SK-N-SH (cell line): ENCODE measurements at regions not wholly inside any gene's neighbourhood (a gene's known extent, or its start where the extent isn't known, plus 50 kb on each side); places are given as distances from the start of the nearest gene placed in this dataset.

Experiments
- CTCF ChIA-PET: fragments of 300-600, 350-600 bp; formaldehyde crosslinking; extraction: SDS; loops from one replicate; lab custom pipeline; 2021; lab: Yijun Ruan, JAX
- POLR2A ChIA-PET: fragments of 350-600 bp; sonication (Branson Sonifier 250); formaldehyde crosslinking; extraction: SDS; loops from one replicate; lab custom pipeline; 2020; ENCODE audit warnings: antibody characterized with exemption, inconsistent platforms; lab: Yijun Ruan, JAX
- DNase-seq: peaks from one replicate; pipeline ENCODE4 v3.0.0; 2012
- H2AFZ ChIP-seq: fragments of 200-600 bp; sonication (generic); 2 replicates; pipeline ENCODE4 v1.8.1; 2016; ENCODE audit warnings: antibody characterized with exemption, mild to moderate bottlenecking, low read depth
- H3F3A ChIP-seq: fragments of 200-600 bp; sonication (generic); replicated peaks from 2 replicates; pipeline ENCODE3; 2016; ENCODE audit warnings: antibody characterized with exemption, mild to moderate bottlenecking; ENCODE audit not compliant: insufficient read depth
- H3K27ac ChIP-seq, 2 experiments: fragments of 200-500 bp in 1 of 2; fragments of 200-600 bp in 1 of 2; sonication (Bioruptor generic) in 1 of 2; sonication (generic), shearing (Covaris generic) in 1 of 2; 2 replicates each; pipeline versions ENCODE4 v1.5.1 to v1.6.1; 2014 to 2016; ENCODE audit warnings: low read depth in 2 of 2, inconsistent platforms in 1 of 2, low read length in 1 of 2, mild to moderate bottlenecking in 1 of 2, mixed read lengths in 1 of 2
- H3K27me3 ChIP-seq: fragments of 200-600 bp; sonication (generic), shearing (Covaris generic); 2 replicates; pipeline ENCODE4 v1.6.1; 2016; ENCODE audit warnings: mixed run types; ENCODE audit not compliant: insufficient read depth
- H3K36me3 ChIP-seq, 2 experiments: fragments of 200-500 bp in 1 of 2; fragments of 200-600 bp in 1 of 2; sonication (Bioruptor generic) in 1 of 2; sonication (generic) in 1 of 2; replicated peaks in 1 of 2; 2 replicates each; pipeline versions ENCODE3 to v1.5.1; 2014 to 2016; ENCODE audit warnings: low read length in 1 of 2, mild to moderate bottlenecking in 1 of 2; ENCODE audit not compliant: insufficient read depth in 2 of 2, control insufficient read depth in 1 of 2
- H3K4me1 ChIP-seq, 2 experiments: fragments of 200-500 bp in 1 of 2; fragments of 200-600 bp in 1 of 2; sonication (Bioruptor generic) in 1 of 2; sonication (generic), shearing (Covaris generic) in 1 of 2; 2 replicates each; pipeline versions ENCODE4 v1.5.1 to v1.6.1; 2014 to 2016; ENCODE audit warnings: low read depth in 1 of 2, low read length in 1 of 2, mixed run types in 1 of 2; ENCODE audit not compliant: insufficient read depth in 2 of 2, control insufficient read depth in 1 of 2
- H3K4me2 ChIP-seq: fragments of 200-600 bp; sonication (generic), shearing (Covaris generic); 2 replicates; pipeline ENCODE4 v1.6.1; 2017; ENCODE audit warnings: mixed run types
- H3K4me3 ChIP-seq, 2 experiments: fragments of 200-500 bp in 1 of 2; fragments of 200-600 bp in 1 of 2; sonication (Bioruptor generic) in 1 of 2; sonication (generic), shearing (Covaris generic) in 1 of 2; 2 replicates each; pipeline versions ENCODE4 v1.5.1 to v1.8.1; 2014 to 2016; ENCODE audit warnings: low read depth in 2 of 2, inconsistent platforms in 1 of 2, low read length in 1 of 2, mild to moderate bottlenecking in 1 of 2, mixed read lengths in 1 of 2, moderate library complexity in 1 of 2
- H3K79me2 ChIP-seq: fragments of 200-600 bp; sonication (generic); 2 replicates; pipeline ENCODE4 v1.8.1; 2017; ENCODE audit warnings: mild to moderate bottlenecking; ENCODE audit not compliant: insufficient read depth
- H3K9ac ChIP-seq: fragments of 200-600 bp; sonication (generic); 2 replicates; pipeline ENCODE4 v1.6.1; 2017; ENCODE audit warnings: mixed run types
- H3K9me2 ChIP-seq: fragments of 200-600 bp; sonication (generic); 2 replicates; pipeline ENCODE4 v1.6.1; 2017; ENCODE audit warnings: mixed run types
- H3K9me3 ChIP-seq: fragments of 200-600 bp; sonication (generic); 2 replicates; pipeline ENCODE4 v1.6.1; 2017; ENCODE audit warnings: mixed run types, mild to moderate bottlenecking, moderate library complexity
- H4K20me1 ChIP-seq: fragments of 200-600 bp; sonication (generic); 2 replicates; pipeline ENCODE4 v1.6.1; 2017; ENCODE audit warnings: mild to moderate bottlenecking, mixed run types; ENCODE audit not compliant: insufficient read depth
- EP300 ChIP-seq, 2 experiments: IDR thresholded peaks; 2 replicates each; pipeline versions ENCODE4 v1.4.0 to v1.6.1; 2012; ENCODE audit warnings: borderline replicate concordance in 1 of 2, low read depth in 1 of 2, low read length in 1 of 2
- GATA2 ChIP-seq: sonication (generic); formaldehyde crosslinking; IDR thresholded peaks from 2 replicates; pipeline ENCODE4 v1.5.0; 2020; ENCODE audit warnings: mild to moderate bottlenecking, missing genetic modification reagents
- JUND ChIP-seq: IDR thresholded peaks from 2 replicates; pipeline ENCODE4 v1.4.0; 2012
- MEF2A ChIP-seq: IDR thresholded peaks from 2 replicates; pipeline ENCODE4 v1.4.0; 2012; ENCODE audit warnings: low read depth, borderline replicate concordance
- NFIC ChIP-seq: IDR thresholded peaks from 2 replicates; pipeline ENCODE4 v1.4.0; 2012; ENCODE audit warnings: borderline replicate concordance
- NRF1 ChIP-seq: IDR thresholded peaks from 2 replicates; pipeline ENCODE4 v1.6.1; 2012; ENCODE audit warnings: low read depth, mild to moderate bottlenecking, low read length
- POLR2AphosphoS5 ChIP-seq: IDR thresholded peaks from 2 replicates; pipeline ENCODE4 v1.6.1; 2012; ENCODE audit warnings: low read depth, low read length
- RAD21 ChIP-seq: IDR thresholded peaks from 2 replicates; pipeline ENCODE4 v1.6.1; 2012; ENCODE audit warnings: mild to moderate bottlenecking, low read length
- RCOR1 ChIP-seq: fragments of 150-350 bp; IDR thresholded peaks from 2 replicates; pipeline ENCODE4 v1.6.1; 2017; ENCODE audit warnings: antibody characterized with exemption, low read length
- SIN3A ChIP-seq: IDR thresholded peaks from 2 replicates; pipeline ENCODE4 v1.6.1; 2012; ENCODE audit warnings: low read depth, mild to moderate bottlenecking, low read length, moderate library complexity, borderline replicate concordance
- SMC3 ChIP-seq: IDR thresholded peaks from 2 replicates; pipeline ENCODE4 v1.6.1; 2012; ENCODE audit warnings: low read depth, low read length, improper control_type of control experiment
- TAF1 ChIP-seq: IDR thresholded peaks from 2 replicates; pipeline ENCODE4 v1.6.1; 2012; ENCODE audit warnings: low read depth, mild to moderate bottlenecking, low read length, moderate library complexity, borderline replicate concordance
- TCF12 ChIP-seq: IDR thresholded peaks from 2 replicates; pipeline ENCODE4 v1.4.0; 2012
- YY1 ChIP-seq: IDR thresholded peaks from 2 replicates; pipeline ENCODE4 v1.4.0; 2012; ENCODE audit warnings: low read depth, mild to moderate bottlenecking
- WGBS: methylation state at CpG from one replicate; pipeline ENCODE4 v1.1.6; 2017; ENCODE audit warnings: low lambda C conversion rate; 5-methylcytosine and 5-hydroxymethylcytosine counted together
- TF ChIP-seq, protein P1 (sequence below): fragments of 150-350 bp; IDR thresholded peaks from 2 replicates; pipeline ENCODE4 v1.6.1; 2016; ENCODE audit warnings: mild to moderate bottlenecking, low read depth, low read length
- TF ChIP-seq, protein P2 (sequence below): IDR thresholded peaks from 2 replicates; pipeline ENCODE4 v1.4.0; 2012; ENCODE audit warnings: low read depth, borderline replicate concordance

DNA sequence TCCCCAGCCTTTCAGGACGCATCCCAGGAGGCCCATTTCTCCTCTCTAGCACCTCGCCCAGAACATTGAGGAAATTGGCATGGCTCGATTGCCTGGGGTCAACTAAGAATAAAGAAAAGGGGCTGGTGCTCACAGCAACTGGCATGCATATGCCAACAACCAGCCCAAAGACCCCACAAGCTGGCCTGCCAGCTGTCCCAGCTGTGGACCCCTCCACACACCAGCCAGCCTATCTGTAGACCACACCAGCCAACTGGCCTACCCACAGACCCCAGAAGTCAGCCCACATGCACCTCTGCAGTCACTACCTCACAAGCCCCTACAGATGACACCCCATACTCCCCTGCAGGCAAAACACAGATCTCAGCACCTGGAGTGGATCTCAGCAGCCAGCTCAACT, 123.8 kb upstream of the ID2 start:
- DNase-seq = no peak
- no peaks in the 10 kb centered on the region for H3K4me1 ChIP-seq
- TF ChIP-seq SIN3A (no peak), TAF1 (no peak), NRF1 (no peak), EP300 (IDR thresholded peaks at IDR 0.05; ENCODE audit: borderline replicate concordance in 1 of 2, low read depth in 1 of 2, low read length in 1 of 2) (no peak), GATA2 (CRISPR knock-in tag) (no peak), MEF2A (no peak), NFIC (no peak), SMC3 (no peak)
- TF ChIP-seq, protein P1, sequence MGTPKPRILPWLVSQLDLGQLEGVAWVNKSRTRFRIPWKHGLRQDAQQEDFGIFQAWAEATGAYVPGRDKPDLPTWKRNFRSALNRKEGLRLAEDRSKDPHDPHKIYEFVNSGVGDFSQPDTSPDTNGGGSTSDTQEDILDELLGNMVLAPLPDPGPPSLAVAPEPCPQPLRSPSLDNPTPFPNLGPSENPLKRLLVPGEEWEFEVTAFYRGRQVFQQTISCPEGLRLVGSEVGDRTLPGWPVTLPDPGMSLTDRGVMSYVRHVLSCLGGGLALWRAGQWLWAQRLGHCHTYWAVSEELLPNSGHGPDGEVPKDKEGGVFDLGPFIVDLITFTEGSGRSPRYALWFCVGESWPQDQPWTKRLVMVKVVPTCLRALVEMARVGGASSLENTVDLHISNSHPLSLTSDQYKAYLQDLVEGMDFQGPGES = no peak
- no peaks in the 10 kb centered on the region for H3K36me3 ChIP-seq
- H3K9me3 ChIP-seq = no peaks in the 10 kb centered on the region
- H2AFZ ChIP-seq = no peak overlapping the region
- no peaks in the 10 kb centered on the region for H3F3A ChIP-seq
- 0 out of 2 replicates have a peak, but pooled peaks cover 3% of the 10 kb centered on the region for H3K9me2 ChIP-seq
- no peaks in the 10 kb centered on the region for H4K20me1 ChIP-seq
- no peaks in the 10 kb centered on the region for H3K79me2 ChIP-seq
- H3K27me3 ChIP-seq = no peaks in the 10 kb centered on the region
- no peak overlapping the region for H3K9ac ChIP-seq
- H3K27ac ChIP-seq = no peak overlapping the region
- H3K4me2 ChIP-seq = no peak overlapping the region
- H3K4me3 ChIP-seq = no peak overlapping the region
- POLR2A ChIA-PET = interaction anchor here (0.6 kb wide), 1 partner anchor 124 kb away, joined by 3 read pairs; the partner anchor contains the start of gene ID2
- 62% methylated on average over 3 of the region's 3 CpGs for WGBS
- CTCF ChIA-PET = no interaction called here

DNA sequence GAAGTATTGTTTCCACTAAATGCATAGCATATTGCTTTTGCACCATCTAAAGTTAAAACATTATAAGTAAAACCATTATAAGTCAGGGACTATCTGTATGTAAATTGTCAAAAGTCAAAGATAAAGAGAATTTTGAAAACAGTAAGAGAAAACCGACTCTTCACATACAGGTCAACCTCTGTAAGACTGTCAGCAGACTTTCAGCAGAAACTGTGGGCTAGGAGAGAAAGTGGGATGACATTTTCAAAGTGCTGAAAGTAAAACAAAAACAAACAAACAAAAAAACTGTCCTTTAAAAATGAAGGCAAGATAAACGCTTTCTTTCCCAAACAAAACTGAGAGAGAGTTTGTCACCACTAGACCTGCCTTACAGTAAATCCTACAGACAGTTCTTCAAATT, 122.9 kb upstream of the ID2 start:
- no peak for DNase-seq
- Histone ChIP-seq H3K79me2 (no peaks in the 10 kb centered on the region), H3K4me3 (no peak overlapping the region), H3K27ac (no peak overlapping the region), H3K4me1 (no peaks in the 10 kb centered on the region), H3K9me2 (0 out of 2 replicates have a peak, but pooled peaks cover 3% of the 10 kb centered on the region), H2AFZ (no peak overlapping the region), H3K9me3 (no peaks in the 10 kb centered on the region), H4K20me1 (no peaks in the 10 kb centered on the region), H3K9ac (no peak overlapping the region), H3F3A (no peaks in the 10 kb centered on the region), H3K36me3 (no peaks in the 10 kb centered on the region), H3K27me3 (no peaks in the 10 kb centered on the region), H3K4me2 (no peak overlapping the region)
- TF ChIP-seq SMC3 (no peak), JUND (no peak), TCF12 (no peak), TAF1 (no peak), RAD21 (no peak), RCOR1 (no peak), YY1 (no peak), POLR2AphosphoS5 (no peak)
- TF ChIP-seq, protein P2, sequence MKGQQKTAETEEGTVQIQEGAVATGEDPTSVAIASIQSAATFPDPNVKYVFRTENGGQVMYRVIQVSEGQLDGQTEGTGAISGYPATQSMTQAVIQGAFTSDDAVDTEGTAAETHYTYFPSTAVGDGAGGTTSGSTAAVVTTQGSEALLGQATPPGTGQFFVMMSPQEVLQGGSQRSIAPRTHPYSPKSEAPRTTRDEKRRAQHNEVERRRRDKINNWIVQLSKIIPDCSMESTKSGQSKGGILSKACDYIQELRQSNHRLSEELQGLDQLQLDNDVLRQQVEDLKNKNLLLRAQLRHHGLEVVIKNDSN = no peak
- CTCF ChIA-PET = interaction anchor here (1.5 kb wide), 1 partner anchor 14 kb away, joined by 5 read pairs; no protein-coding TSS in a partner anchor
- 44% methylated on average over 2 of the region's 2 CpGs for WGBS
- POLR2A ChIA-PET = no interaction called here
